ENCODE measurements at regions not wholly inside any gene's neighbourhood (a gene's known extent, or its start where the extent isn't known, plus 50 kb on each side); places are given as distances from the start of the nearest gene placed in this dataset.
A peak's percentile ranks its signal among the peaks of the same experiment; 100 is the strongest.

GRCh38 chr1:30418939-30419720 is 304.3 kb downstream of the MATN1 start:
- Histone ChIP-seq H3K9me3 (replicated peaks; ENCODE audit: control insufficient read depth, low read depth, low read length) (no peaks in the 10 kb centered on the region), H3K27ac (ENCODE audit: low read length) (no peak overlapping the region), H3K4me3 (ENCODE audit: low read length) (no peak overlapping the region), H3K4me1 (ENCODE audit: control insufficient read depth, insufficient read depth, low read length) (no peaks in the 10 kb centered on the region), H3K27me3 (ENCODE audit: control insufficient read depth, insufficient read depth, low read length) (peaks cover 5% of the 10 kb centered on the region), H3K36me3 (ENCODE audit: control insufficient read depth, insufficient read depth, low read length) (no peaks in the 10 kb centered on the region)
- no peak for DNase-seq
- WGBS (ENCODE audit: insufficient coverage), result 77% methylated on average over 6 of the region's 7 CpGs

- peak; percentile 50 for DNase-seq
- H3K27me3 ChIP-seq (ENCODE audit: control insufficient read depth, insufficient read depth, low read length), result peaks cover 5% of the 10 kb centered on the region
- no peaks in the 10 kb centered on the region for H3K9me3 ChIP-seq (replicated peaks; ENCODE audit: control insufficient read depth, low read depth, low read length)
- H3K27ac ChIP-seq (ENCODE audit: low read length), result no peak overlapping the region
- no peak overlapping the region for H3K4me3 ChIP-seq (ENCODE audit: low read length)
- H3K36me3 ChIP-seq (ENCODE audit: control insufficient read depth, insufficient read depth, low read length), result no peaks in the 10 kb centered on the region
- WGBS (ENCODE audit: insufficient coverage), result 96% methylated on average over 3 of the region's 10 CpGs
- no peaks in the 10 kb centered on the region for H3K4me1 ChIP-seq (ENCODE audit: control insufficient read depth, insufficient read depth, low read length)
Observed at GRCh38 chr1:30418061-30418938, 305.1 kb downstream of the MATN1 start.

GRCh38 chr1:30417701-30418046 is 305.7 kb downstream of the MATN1 start:
- WGBS (ENCODE audit: insufficient coverage), result 94% methylated on average over 3 of the region's 3 CpGs
- DNase-seq, result no peak
- no peaks in the 10 kb centered on the region for H3K36me3 ChIP-seq (ENCODE audit: control insufficient read depth, insufficient read depth, low read length)
- no peak overlapping the region for H3K27ac ChIP-seq (ENCODE audit: low read length)
- no peaks in the 10 kb centered on the region for H3K4me1 ChIP-seq (ENCODE audit: control insufficient read depth, insufficient read depth, low read length)
- peaks cover 5% of the 10 kb centered on the region for H3K27me3 ChIP-seq (ENCODE audit: control insufficient read depth, insufficient read depth, low read length)
- no peak overlapping the region for H3K4me3 ChIP-seq (ENCODE audit: low read length)
- no peaks in the 10 kb centered on the region for H3K9me3 ChIP-seq (replicated peaks; ENCODE audit: control insufficient read depth, low read depth, low read length)

GRCh38 chr1:30417001-30417700 is 306.2 kb downstream of the MATN1 start:
- DNase-seq, result no peak
- Histone ChIP-seq H3K9me3 (replicated peaks; ENCODE audit: control insufficient read depth, low read depth, low read length) (no peaks in the 10 kb centered on the region), H3K27me3 (ENCODE audit: control insufficient read depth, insufficient read depth, low read length) (peaks cover 5% of the 10 kb centered on the region), H3K4me3 (ENCODE audit: low read length) (no peak overlapping the region), H3K4me1 (ENCODE audit: control insufficient read depth, insufficient read depth, low read length) (no peaks in the 10 kb centered on the region), H3K27ac (ENCODE audit: low read length) (no peak overlapping the region), H3K36me3 (ENCODE audit: control insufficient read depth, insufficient read depth, low read length) (no peaks in the 10 kb centered on the region)
- WGBS (ENCODE audit: insufficient coverage), result 83% methylated on average over 7 of the region's 11 CpGs

GRCh38 chr1:30416221-30416820 is 307.1 kb downstream of the MATN1 start:
- no peak for DNase-seq
- 100% methylated on average over 2 of the region's 6 CpGs for WGBS (ENCODE audit: insufficient coverage)
- Histone ChIP-seq H3K27ac (ENCODE audit: low read length) (no peak overlapping the region), H3K4me1 (ENCODE audit: control insufficient read depth, insufficient read depth, low read length) (no peaks in the 10 kb centered on the region), H3K9me3 (replicated peaks; ENCODE audit: control insufficient read depth, low read depth, low read length) (no peaks in the 10 kb centered on the region), H3K4me3 (ENCODE audit: low read length) (no peak overlapping the region), H3K27me3 (ENCODE audit: control insufficient read depth, insufficient read depth, low read length) (peaks cover 2% of the 10 kb centered on the region), H3K36me3 (ENCODE audit: control insufficient read depth, insufficient read depth, low read length) (no peaks in the 10 kb centered on the region)

GRCh38 chr1:30415171-30415940 is 308.0 kb downstream of the MATN1 start:
- DNase-seq, result no peak
- H3K36me3 ChIP-seq (ENCODE audit: control insufficient read depth, insufficient read depth, low read length), result no peaks in the 10 kb centered on the region
- no peak overlapping the region for H3K4me3 ChIP-seq (ENCODE audit: low read length)
- peaks cover 5% of the 10 kb centered on the region for H3K27me3 ChIP-seq (ENCODE audit: control insufficient read depth, insufficient read depth, low read length)
- H3K9me3 ChIP-seq (replicated peaks; ENCODE audit: control insufficient read depth, low read depth, low read length), result no peaks in the 10 kb centered on the region
- H3K4me1 ChIP-seq (ENCODE audit: control insufficient read depth, insufficient read depth, low read length), result no peaks in the 10 kb centered on the region
- 76% methylated on average over 4 of the region's 7 CpGs for WGBS (ENCODE audit: insufficient coverage)
- H3K27ac ChIP-seq (ENCODE audit: low read length), result no peak overlapping the region

GRCh38 chr1:30414851-30415165 is 308.6 kb downstream of the MATN1 start:
- 90% methylated on average over 3 of the region's 3 CpGs for WGBS (ENCODE audit: insufficient coverage)
- DNase-seq, result no peak
- H3K27me3 ChIP-seq (ENCODE audit: control insufficient read depth, insufficient read depth, low read length), result peaks cover 5% of the 10 kb centered on the region

GRCh38 chr1:30414086-30414850 is 309.1 kb downstream of the MATN1 start:
- Histone ChIP-seq H3K9me3 (replicated peaks; ENCODE audit: control insufficient read depth, low read depth, low read length) (no peaks in the 10 kb centered on the region), H3K4me1 (ENCODE audit: control insufficient read depth, insufficient read depth, low read length) (no peaks in the 10 kb centered on the region), H3K4me3 (ENCODE audit: low read length) (no peak overlapping the region), H3K36me3 (ENCODE audit: control insufficient read depth, insufficient read depth, low read length) (no peaks in the 10 kb centered on the region), H3K27ac (ENCODE audit: low read length) (no peak overlapping the region), H3K27me3 (ENCODE audit: control insufficient read depth, insufficient read depth, low read length) (peaks cover 3% of the 10 kb centered on the region)
- no peak for DNase-seq
- WGBS (ENCODE audit: insufficient coverage), result 68% methylated on average over 13 of the region's 14 CpGs

More at GRCh38 chr1:30414851-30415165, 308.6 kb downstream of the MATN1 start:
- H3K9me3 ChIP-seq (replicated peaks; ENCODE audit: control insufficient read depth, low read depth, low read length), result no peaks in the 10 kb centered on the region
- H3K4me3 ChIP-seq (ENCODE audit: low read length), result no peak overlapping the region
- no peak overlapping the region for H3K27ac ChIP-seq (ENCODE audit: low read length)
- no peaks in the 10 kb centered on the region for H3K36me3 ChIP-seq (ENCODE audit: control insufficient read depth, insufficient read depth, low read length)
- no peaks in the 10 kb centered on the region for H3K4me1 ChIP-seq (ENCODE audit: control insufficient read depth, insufficient read depth, low read length)

GRCh38 chr1:30413606-30414005 is 309.8 kb downstream of the MATN1 start:
- Histone ChIP-seq H3K27ac (ENCODE audit: low read length) (no peak overlapping the region), H3K36me3 (ENCODE audit: control insufficient read depth, insufficient read depth, low read length) (no peaks in the 10 kb centered on the region), H3K9me3 (replicated peaks; ENCODE audit: control insufficient read depth, low read depth, low read length) (no peaks in the 10 kb centered on the region), H3K4me1 (ENCODE audit: control insufficient read depth, insufficient read depth, low read length) (no peaks in the 10 kb centered on the region), H3K4me3 (ENCODE audit: low read length) (no peak overlapping the region), H3K27me3 (ENCODE audit: control insufficient read depth, insufficient read depth, low read length) (peaks cover 3% of the 10 kb centered on the region)
- WGBS (ENCODE audit: insufficient coverage), result 79% methylated on average over 12 of the region's 12 CpGs
- no peak for DNase-seq
